ENCODE measurements at regions not wholly inside any gene's neighbourhood (a gene's known extent, or its start where the extent isn't known, plus 50 kb on each side); places are given as distances from the start of the nearest gene placed in this dataset.

DNA sequence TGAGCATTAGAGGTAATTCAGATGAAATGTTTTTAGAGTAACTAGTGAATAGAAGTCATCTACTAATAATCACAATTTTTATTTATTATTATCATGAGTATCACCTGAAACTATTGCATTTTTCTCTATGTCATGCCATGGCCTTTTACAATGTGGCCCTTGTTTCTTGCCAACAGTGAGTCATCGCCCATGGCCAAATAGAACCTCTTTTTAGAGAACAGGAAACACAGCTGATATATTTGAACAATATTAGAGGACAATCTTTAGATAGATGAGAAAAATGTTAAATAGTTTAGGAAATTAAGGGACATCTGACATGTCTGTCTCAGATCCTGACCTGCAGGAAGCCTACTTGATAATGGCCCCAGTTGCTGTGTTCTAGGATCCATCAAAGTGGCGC, 1584.4 kb upstream of the GOT2 start:
- Histone ChIP-seq H3K27ac (no peak overlapping the region), H3K27me3 (no peaks in the 10 kb centered on the region), H3K4me1 (no peaks in the 10 kb centered on the region), H3K36me3 (ENCODE audit: low read depth, missing control alignments) (no peaks in the 10 kb centered on the region), H3K9me3 (no peaks in the 10 kb centered on the region), H3K4me3 (no peak overlapping the region)
- TF ChIP-seq, protein P1, sequence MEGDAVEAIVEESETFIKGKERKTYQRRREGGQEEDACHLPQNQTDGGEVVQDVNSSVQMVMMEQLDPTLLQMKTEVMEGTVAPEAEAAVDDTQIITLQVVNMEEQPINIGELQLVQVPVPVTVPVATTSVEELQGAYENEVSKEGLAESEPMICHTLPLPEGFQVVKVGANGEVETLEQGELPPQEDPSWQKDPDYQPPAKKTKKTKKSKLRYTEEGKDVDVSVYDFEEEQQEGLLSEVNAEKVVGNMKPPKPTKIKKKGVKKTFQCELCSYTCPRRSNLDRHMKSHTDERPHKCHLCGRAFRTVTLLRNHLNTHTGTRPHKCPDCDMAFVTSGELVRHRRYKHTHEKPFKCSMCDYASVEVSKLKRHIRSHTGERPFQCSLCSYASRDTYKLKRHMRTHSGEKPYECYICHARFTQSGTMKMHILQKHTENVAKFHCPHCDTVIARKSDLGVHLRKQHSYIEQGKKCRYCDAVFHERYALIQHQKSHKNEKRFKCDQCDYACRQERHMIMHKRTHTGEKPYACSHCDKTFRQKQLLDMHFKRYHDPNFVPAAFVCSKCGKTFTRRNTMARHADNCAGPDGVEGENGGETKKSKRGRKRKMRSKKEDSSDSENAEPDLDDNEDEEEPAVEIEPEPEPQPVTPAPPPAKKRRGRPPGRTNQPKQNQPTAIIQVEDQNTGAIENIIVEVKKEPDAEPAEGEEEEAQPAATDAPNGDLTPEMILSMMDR (IDR thresholded peaks at IDR 0.05): no peak
- no peak for TF ChIP-seq POLR2A (IDR thresholded peaks at IDR 0.05)
- DNase-seq: no peak
- WGBS, 2 donors: 97 to 98% methylated on average over 2 of the region's 2 CpGs
- intact Hi-C loops (cut with DNase I; ENCODE audit: low total_unique reads): no loop called here

DNA sequence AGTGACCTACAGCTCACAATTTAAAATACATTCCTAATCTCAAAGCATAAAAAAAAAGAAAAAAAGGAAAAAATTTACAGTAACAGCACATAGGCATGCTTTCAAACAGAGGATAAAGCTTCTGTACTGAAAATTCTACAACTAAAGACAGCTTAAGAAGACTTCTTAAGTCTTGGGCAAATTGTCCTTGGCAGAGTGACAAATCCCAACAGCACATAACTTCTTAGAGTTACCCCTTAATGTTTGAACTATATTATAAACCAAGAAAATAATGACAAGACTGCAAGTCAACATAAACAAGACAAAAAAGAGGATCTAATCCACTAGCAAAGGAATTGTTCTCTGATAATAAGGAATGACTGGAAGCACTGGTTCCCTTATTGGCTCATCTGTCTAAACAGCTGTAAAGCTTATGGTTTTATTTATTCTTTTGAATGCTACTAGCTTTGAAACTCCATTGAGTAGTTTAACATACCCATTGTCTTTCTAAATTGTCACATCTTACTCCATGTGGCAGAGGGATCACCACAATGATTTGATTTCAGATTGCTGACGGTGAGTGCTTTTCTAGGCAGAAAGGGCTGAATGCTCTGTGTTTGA, 1576.8 kb upstream of the GOT2 start:
- intact Hi-C loops (cut with DNase I; ENCODE audit: low total_unique reads): no loop called here
- no peaks in the 10 kb centered on the region for H3K4me1 ChIP-seq
- no peaks in the 10 kb centered on the region for H3K36me3 ChIP-seq (ENCODE audit: low read depth, missing control alignments)
- no peak overlapping the region for H3K4me3 ChIP-seq
- no peak for TF ChIP-seq POLR2A (IDR thresholded peaks at IDR 0.05)
- TF ChIP-seq, protein P1 (IDR thresholded peaks at IDR 0.05): no peak
- no peaks in the 10 kb centered on the region for H3K9me3 ChIP-seq
- H3K27ac ChIP-seq: no peak overlapping the region
- no peak for DNase-seq
- no peaks in the 10 kb centered on the region for H3K27me3 ChIP-seq
- WGBS, 2 donors: 86 to 93% methylated on average over 1 of the region's 1 CpG

- no peak for TF ChIP-seq POLR2A (IDR thresholded peaks at IDR 0.05)
- TF ChIP-seq, protein P1 (IDR thresholded peaks at IDR 0.05): no peak
- DNase-seq: no peak
- WGBS, 2 donors: 54 to 60% methylated on average over 2 of the region's 2 CpGs
- Histone ChIP-seq H3K4me1 (no peaks in the 10 kb centered on the region), H3K27ac (no peak overlapping the region), H3K4me3 (no peak overlapping the region), H3K36me3 (ENCODE audit: low read depth, missing control alignments) (no peaks in the 10 kb centered on the region), H3K27me3 (no peaks in the 10 kb centered on the region), H3K9me3 (no peaks in the 10 kb centered on the region)
- intact Hi-C loops (cut with DNase I; ENCODE audit: low total_unique reads): no loop called here
These were observed 1570.6 kb upstream of the GOT2 start for GRCh38 chr16:60304720-60305119.

GRCh38 chr16:60304066-60304465, 1570.0 kb upstream of the GOT2 start:
- Histone ChIP-seq H3K27me3 (no peaks in the 10 kb centered on the region), H3K36me3 (ENCODE audit: low read depth, missing control alignments) (no peaks in the 10 kb centered on the region), H3K27ac (no peak overlapping the region), H3K4me1 (no peaks in the 10 kb centered on the region), H3K9me3 (no peaks in the 10 kb centered on the region), H3K4me3 (no peak overlapping the region)
- DNase-seq: no peak
- intact Hi-C loops (cut with DNase I; ENCODE audit: low total_unique reads): no loop called here
- 68 to 71% methylated on average over 4 of the region's 4 CpGs for WGBS, 2 donors
- TF ChIP-seq POLR2A (IDR thresholded peaks at IDR 0.05): no peak
- TF ChIP-seq, protein P1 (IDR thresholded peaks at IDR 0.05): no peak

GRCh38 chr16:60302676-60303075, 1568.6 kb upstream of the GOT2 start:
- TF ChIP-seq POLR2A (IDR thresholded peaks at IDR 0.05): no peak
- TF ChIP-seq, protein P1 (IDR thresholded peaks at IDR 0.05): no peak
- no peaks in the 10 kb centered on the region for H3K36me3 ChIP-seq (ENCODE audit: low read depth, missing control alignments)
- intact Hi-C loops (cut with DNase I; ENCODE audit: low total_unique reads): no loop called here
- no peak for DNase-seq
- no peak overlapping the region for H3K4me3 ChIP-seq
- no peaks in the 10 kb centered on the region for H3K9me3 ChIP-seq
- WGBS, 2 donors: 50 to 52% methylated on average over 2 of the region's 2 CpGs
- no peak overlapping the region for H3K27ac ChIP-seq
- no peaks in the 10 kb centered on the region for H3K4me1 ChIP-seq
- no peaks in the 10 kb centered on the region for H3K27me3 ChIP-seq

All from testis (tissue), 2 donors.